Mammary epithelial cell (primary cell): ENCODE measurements at regions not wholly inside any gene's neighbourhood (a gene's known extent, or its start where the extent isn't known, plus 50 kb on each side); places are given as distances from the start of the nearest gene placed in this dataset.

Experiments
- EZH2 ChIP-seq: IDR thresholded peaks from 2 replicates; pipeline ENCODE4 v1.6.1; 2012; ENCODE audit warnings: low read length, inconsistent platforms, borderline replicate concordance
- TF ChIP-seq, protein P1 (sequence below), 2 donors: IDR thresholded peaks in 1 of 2; conservative IDR thresholded peaks in 1 of 2; 2 replicates each; pipeline ENCODE4 v1.5.1; 2011 to 2012; ENCODE audit warnings: inconsistent platforms in 2 of 2, low read length in 2 of 2, mild to moderate bottlenecking in 2 of 2, control low read depth in 1 of 2, low read depth in 1 of 2; ENCODE audit not compliant: insufficient read depth in 1 of 2; ENCODE audit errors: extremely low read depth in 1 of 2

DNA sequence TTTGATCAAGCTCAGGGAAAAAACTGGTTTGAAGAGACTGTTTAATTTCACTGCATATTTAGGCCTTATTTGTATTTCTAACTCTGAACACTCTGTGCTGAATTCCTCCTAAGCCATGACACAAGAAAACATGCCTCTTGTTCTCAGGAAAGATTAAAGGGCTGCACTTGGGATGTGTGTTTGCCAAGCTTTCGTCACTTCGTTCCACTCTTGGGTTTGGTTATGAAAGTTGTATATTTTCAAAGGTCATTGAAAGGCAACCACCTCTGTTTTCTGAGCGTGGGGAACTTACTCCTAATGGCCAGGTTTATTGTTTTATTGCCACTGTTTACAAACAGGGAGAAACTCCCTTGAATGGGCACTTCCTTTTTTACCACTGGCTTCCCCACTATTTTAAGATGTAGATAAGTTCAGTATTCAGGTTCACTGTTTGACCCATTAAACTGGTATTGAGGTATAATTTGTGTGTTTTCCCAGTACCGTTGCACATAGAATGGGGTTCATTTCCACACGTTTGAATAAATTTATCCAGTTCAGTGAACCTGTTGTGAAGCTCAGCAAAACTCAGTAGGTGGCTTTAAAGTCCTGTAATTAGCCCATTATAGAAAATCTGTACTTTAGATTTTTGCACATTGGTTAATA lies 65.3 kb downstream of the NKX2-1 start:
- TF ChIP-seq, protein P1, sequence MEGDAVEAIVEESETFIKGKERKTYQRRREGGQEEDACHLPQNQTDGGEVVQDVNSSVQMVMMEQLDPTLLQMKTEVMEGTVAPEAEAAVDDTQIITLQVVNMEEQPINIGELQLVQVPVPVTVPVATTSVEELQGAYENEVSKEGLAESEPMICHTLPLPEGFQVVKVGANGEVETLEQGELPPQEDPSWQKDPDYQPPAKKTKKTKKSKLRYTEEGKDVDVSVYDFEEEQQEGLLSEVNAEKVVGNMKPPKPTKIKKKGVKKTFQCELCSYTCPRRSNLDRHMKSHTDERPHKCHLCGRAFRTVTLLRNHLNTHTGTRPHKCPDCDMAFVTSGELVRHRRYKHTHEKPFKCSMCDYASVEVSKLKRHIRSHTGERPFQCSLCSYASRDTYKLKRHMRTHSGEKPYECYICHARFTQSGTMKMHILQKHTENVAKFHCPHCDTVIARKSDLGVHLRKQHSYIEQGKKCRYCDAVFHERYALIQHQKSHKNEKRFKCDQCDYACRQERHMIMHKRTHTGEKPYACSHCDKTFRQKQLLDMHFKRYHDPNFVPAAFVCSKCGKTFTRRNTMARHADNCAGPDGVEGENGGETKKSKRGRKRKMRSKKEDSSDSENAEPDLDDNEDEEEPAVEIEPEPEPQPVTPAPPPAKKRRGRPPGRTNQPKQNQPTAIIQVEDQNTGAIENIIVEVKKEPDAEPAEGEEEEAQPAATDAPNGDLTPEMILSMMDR (conservative IDR thresholded peaks at IDR 0.05 in 1 of 2, IDR thresholded peaks at IDR 0.05 in 1 of 2; ENCODE audit: extremely low read depth in 1 of 2, insufficient read depth in 1 of 2, low read depth in 1 of 2, low read length in 2 of 2), result no peak
- no peak for TF ChIP-seq EZH2
